Activated T-helper 1 cell treated with Interleukin-2 at 50 U/mL for 16 hours (primary cell): ENCODE measurements at regions not wholly inside any gene's neighbourhood (a gene's known extent, or its start where the extent isn't known, plus 50 kb on each side); places are given as distances from the start of the nearest gene placed in this dataset.
"Not testable (repeated sequence)": the region's sequence is repeated elsewhere in the genome, so short reads cannot be mapped to it uniquely, and the experiment has no call there.

Source experiments
- DNase-seq: peaks from one replicate; pipeline ENCODE4 v3.0.0-alpha.2; 2020; ENCODE audit warnings: low read depth

DNA sequence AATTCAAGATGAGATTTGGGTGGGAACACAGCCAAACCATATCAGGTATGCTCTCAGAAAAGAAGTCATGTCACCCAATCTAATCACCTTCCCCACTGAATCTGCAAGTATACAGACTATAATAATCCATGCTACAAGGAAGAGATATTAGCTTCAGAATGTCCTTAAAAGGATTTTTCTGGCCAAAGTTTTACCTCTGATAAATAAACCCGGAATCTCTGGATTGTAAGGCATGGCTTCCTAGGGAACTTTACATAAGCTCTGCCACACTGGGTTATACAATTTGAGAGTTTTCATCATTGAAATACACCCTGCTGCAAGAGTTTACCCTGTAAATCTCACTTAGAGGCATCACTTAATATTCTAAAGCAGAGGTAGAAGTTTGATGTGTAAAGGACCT, 330.5 kb upstream of the KCNMB2 start:
- no peak for DNase-seq

DNA sequence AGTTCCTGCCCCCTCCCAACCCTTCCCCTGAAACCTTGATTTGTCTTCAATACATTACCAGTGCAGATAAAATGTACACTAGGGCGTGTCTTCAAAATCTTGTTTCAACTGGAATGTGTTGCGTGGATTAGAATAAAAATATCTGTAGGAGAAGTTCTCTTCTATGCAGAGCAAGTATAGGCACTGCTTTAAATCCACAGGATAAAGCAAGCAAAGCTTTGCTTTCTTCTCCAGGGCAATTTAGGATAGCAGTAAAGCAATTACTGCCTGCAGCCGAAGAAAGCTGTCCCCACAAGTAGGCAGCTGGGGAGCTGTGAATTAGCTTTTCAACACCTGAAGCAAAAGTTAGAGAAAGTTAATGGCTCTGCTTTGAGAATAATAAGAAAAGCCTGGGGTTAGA, 329.7 kb upstream of the KCNMB2 start:
- no peak for DNase-seq

DNA sequence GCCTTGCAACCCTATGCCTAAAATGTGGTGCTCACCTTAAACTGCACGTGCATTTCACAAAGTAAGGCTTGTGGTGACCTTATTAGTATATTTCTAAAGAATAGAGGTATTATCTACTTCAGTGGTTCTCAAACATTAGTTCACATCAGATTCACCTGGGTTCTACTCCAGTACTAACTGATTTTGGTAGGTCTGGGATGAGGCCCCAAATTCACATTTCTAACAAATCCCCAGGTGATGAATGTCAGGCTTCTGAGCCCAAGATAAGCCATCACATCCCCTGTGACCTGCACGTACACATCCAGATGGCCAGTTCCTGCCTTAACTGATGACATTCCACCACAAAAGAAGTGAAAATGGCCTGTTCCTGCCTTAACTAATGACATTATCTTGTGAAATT, 329.1 kb upstream of the KCNMB2 start:
- not testable (repeated sequence) for DNase-seq

DNA sequence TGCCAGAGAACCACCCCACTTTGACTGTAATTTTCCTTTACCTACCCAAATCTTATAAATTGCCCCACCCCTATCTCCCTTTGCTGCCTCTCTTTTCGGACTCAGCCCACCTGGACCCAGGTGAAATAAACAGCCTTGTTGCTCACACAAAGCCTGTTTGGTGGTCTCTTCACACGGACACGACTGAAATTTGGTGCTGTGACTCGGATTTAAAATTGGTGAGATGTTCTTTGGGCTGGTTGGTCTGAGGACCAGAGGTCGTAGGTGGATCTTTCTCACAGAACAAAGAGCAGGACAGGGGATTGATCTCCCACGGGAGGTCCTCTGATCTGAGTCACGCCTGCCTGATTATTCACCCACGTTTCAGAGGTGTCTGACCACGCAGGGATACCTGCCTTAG, 328.6 kb upstream of the KCNMB2 start:
- DNase-seq: not testable (repeated sequence)

DNA sequence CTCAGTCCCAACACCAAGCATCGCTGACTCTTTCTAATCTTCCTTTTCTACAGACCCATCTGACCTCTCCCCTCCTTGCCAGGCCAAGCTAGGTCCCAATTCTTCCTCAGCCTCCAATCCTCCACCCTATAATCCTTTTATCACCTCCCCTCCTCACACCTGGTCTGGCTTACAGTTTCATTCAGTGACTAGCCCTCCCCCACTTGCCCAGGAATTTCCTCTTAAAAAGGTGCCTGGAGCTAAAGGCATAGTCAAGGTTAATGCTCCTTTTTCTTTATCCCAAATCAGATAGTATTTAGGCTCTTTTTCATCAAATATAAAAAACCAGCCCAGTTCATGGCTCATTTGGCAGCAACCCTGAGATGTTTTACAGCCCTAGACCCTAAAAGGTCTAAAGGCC, 327.1 kb upstream of the KCNMB2 start:
- not testable (repeated sequence) for DNase-seq

DNA sequence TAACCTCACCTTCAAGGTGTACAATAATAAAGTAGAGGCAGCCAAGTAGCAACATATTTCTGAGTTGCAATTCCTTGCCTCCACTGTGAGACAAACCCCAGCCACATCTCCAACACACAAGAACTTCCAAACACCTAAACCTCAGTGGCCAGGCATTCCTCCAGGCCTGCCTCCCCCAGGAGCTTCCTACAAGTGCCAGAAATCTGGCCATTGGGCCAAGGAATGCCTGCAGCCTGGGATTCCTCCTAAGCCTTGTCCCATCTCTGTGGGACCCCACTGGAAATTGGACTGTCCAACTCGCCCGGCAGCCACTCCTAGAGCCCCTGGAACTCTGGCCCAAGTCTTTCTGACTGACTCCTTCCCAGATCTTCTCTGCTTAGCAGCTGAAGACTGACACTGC, 326.6 kb upstream of the KCNMB2 start:
- DNase-seq: not testable (repeated sequence)

DNA sequence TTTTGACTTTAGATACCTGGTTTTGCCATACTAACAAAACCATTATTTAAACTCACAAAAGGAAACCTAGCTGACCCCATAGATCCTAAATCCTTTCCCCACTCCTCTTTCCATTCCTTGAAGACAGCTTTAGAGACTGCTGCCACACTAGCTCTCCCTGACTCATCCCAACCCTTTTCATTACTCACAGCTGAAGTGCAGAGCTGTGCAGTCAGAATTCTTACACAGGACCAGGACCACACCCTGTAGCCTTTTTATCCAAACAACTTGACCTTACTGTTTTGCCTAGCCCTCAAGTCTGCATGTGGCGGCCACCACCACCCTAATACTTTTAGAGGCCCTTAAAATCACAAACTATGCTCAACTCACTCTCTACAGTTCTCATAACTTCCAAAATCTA, 325.1 kb upstream of the KCNMB2 start:
- not testable (repeated sequence) for DNase-seq

DNA sequence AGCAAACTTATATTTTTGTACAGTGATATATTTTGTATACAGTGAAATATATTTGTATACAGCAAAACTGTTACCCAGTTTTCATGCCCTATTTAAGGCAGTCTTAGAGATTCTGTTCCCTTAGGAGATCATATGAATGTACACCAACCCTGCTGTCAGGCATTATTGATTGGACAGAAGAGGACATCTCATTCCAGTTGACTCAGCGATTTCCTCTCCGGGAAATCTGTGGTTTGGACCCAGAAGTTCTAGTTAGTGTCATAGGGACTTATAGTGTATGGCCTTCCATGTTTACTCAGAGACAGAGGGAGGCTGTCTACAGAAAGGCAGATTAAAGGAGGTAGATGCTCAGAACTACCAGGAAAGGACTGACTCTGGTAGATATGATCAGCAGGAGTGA, 318.8 kb upstream of the KCNMB2 start:
- no peak for DNase-seq

DNA sequence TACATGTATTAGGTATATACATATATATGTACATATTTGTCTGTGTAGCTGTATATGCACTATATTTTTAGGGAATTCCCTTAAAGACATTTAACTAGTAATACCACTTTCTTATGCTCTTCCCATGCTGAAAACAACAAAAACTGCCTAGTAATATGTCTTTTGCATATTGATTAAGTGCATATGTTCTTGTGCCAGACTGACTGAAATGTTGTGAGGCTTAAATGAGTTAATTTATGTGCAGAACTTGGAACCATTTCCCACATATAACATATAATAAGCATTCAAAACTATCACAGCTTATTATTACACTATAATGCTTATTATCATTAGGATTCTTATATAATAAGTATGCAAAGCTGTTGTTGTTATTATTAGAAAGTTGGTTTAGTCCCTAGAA, 318.0 kb upstream of the KCNMB2 start:
- DNase-seq: no peak

DNA sequence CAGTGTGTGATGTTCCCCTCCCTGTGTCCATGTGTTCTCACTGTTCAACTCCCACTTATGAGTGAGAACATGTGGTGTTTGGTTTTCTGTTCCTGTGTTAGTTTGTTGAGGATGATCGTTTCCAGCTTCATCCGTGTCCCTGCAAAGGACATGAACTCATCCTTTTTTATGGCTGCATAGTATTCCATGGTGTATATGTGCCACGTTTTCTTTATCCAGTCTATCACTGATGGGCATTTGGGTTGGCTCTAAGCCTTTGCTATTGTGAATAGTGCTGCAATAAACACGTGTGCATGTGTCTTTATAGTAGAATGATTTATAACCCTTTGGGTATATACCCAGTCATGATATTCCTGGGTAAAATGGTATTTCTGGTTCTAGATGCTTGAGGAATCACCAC, 316.6 kb upstream of the KCNMB2 start:
- not testable (repeated sequence) for DNase-seq

DNA sequence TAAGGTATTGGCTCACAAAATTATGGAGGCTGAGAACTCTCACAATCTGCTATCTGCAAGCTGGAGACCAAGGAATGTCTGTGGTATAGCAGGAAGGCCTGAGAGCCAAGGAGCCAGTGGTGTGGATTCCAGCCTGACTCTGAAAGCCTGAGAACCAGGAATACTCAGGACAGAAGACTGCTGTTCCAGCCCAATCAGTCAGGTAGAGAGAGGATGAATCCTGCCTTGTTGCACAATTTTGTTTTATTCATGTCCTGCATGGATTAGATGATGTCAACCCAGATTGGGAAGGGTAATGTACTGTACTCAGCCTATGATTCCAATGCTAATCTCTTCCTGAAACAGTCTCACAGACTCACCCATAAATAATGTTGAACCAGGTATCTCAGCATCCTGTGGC, 312.4 kb upstream of the KCNMB2 start:
- no peak for DNase-seq

DNA sequence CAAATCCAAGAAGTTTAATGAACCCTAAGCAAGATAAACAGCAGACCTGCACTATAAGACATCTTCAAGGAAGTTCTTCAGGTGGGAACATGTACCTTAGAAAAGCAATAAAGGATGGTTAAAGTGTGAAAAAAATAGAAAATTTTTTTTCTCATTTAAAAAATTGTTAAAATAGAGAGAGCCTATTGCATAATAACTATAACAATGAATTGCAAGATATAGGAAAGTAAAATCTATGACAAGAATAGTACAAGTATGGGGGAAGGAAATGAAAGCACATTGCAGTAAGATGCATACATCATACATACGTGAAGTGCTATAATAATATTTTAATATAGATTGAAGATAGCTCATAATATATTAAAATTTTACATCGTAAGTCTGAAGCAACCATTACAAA, 310.1 kb upstream of the KCNMB2 start:
- DNase-seq: no peak

DNA sequence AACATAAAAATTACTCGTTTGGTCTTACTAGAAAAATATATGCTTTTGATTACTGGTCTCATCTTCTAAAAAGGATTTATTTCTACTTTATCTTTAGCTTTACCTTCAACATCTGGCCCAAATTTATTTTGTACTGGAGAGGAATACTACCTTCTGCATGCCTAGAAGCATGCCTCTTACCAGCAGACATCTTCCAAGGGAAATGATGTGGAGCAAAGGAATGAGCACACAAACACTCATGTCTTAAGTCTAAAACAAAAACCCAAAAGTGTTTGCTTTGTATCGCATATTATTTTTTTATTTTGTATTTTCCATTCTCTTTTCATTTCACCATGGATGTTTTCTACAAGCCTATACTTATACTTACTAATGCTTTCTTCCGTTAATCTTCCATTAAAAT, 304.6 kb upstream of the KCNMB2 start:
- DNase-seq: no peak

DNA sequence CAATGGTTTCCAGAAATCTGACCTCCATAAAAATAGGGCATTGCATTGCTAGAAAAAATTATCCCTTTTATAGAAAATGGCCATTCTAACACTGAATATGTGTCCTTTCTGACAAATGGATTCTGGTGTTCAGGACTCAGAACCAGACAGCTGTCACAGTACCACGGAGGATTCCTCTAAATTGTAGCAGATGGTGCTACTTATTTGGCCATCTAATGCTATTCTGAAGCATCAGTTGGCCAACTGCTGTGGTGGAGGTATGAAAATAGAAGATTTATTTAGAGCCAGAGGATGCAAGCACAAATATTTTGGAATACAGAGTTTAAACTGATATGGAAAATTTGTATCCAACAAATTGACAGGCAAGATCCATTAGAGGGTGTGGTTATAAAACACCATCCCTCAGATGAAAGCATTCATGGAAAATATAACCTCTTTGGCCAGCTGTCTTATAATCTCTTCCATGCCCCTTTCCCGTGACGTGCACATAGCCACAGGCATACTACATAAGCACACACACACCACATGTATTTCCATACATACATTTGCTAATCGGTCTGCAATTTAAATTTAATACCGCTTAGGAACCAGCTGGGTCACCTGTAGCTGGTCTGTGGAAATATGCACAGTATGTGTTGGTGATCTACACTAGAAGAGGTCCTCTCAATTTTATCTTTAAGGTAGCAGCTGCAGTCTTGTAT, 302.7 kb upstream of the KCNMB2 start:
- DNase-seq: no peak

DNA sequence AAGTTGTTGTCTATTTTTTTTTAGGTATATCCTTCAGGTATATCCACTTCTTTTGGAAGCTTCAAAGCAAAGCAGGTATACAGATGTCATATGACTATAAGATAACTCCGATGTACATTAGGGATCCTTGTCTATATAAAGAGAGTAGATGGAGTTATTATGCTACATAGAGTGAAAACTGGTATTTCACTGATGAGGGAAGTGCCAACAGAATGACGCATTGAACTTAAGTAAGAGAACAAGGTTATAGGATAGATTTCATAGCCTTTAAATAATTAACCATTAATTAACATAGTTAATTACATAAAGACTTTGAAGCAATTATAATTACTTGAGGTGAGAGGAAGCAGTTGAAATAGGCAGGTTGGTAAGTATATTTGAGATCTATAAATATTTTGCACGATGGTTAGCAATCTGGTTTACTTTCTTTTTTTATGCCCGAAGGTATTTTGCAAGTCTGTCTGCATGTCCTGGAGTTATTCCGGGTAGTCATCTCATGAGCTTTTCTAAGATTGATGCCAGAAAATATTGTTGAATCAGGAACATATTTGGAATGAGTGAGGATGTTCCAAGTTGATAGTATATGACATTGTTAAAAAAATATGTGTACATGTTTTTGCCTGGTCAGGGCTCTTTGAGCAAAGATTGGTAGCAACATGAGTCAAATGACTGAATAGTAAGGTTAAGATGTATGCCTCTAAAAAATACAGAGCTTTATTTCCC, 299.5 kb upstream of the KCNMB2 start:
- no peak for DNase-seq

DNA sequence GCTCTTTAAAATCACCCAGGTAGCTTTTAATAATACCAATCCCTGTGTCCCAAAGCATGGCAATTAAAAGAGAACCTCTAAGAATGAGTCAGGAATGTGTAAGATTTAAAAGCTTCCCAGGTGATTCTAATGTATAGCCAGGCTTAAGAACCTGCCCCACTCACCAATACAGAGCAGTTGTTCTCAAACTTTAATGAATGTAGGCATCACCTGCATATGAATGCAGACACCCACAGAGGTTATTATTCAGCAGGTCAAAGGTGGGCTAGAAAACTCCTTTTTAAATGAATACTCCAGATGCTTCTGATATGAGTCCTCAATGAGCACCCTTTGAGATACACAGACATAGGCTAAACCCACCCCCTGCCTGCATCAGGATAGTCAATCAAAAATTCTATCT, 298.1 kb upstream of the KCNMB2 start:
- DNase-seq: no peak

DNA sequence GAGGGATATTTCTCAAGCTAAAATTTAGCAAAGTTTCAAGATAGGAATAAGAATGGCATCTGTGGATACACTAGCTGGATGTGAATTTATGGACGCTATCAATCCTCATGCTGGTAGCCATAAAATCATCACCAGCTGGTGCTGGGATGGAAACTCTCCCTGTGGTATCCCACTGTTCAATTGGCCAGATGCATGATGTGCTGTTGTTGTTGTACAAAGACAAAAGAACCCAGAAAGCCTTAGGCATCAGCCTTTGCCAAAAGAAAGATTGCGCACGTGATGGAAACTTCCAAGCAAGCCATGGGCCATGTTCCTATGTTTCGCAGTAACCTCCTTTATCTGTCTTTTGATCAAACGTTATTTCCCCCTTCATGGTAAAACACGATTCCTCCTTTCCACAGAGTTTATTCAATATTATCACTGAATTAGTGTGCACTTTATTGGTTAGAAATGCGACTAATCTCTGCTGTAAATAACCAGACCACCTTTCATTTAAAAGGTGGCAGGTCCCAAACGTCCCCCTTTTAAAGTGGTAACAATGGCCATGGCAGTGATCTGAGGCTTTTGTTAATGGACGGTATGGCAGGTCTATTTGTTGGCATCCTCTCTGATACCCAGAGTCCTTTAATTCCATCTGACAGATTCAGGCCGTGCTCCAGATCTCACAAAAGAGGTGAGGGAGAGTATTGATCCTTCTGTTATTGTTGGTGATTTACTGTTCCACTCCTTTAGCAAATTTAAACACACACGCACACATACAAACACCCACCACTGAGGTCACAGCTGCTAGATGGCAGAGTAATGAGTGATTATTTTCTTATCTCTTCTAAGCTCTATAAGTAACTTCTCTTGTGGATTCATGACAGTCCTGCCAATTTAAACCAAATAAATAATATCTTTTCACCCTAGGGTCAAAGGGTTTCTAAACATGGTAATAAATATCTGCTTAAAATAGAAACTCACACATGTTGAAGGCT, 291.2 kb upstream of the KCNMB2 start:
- DNase-seq: no peak

DNA sequence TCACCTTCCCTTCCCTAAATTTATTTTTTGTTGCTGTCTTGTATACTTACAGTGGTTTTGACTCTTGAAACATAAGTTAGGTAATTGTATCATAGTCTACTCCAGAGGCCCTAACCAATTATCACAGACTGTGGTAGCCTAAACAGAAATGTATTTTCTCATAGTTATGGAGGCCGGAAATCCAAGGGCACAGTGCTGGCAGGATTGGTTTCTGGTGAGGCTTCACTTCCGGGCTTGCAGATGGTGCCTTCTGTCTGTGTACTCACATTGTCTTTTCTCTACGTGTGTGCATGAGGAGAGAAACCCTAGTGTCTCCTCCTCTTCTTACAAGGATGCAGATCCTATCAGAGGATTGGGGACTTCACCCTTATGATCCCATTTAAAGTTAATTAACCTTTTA, 290.2 kb upstream of the KCNMB2 start:
- no peak for DNase-seq

DNA sequence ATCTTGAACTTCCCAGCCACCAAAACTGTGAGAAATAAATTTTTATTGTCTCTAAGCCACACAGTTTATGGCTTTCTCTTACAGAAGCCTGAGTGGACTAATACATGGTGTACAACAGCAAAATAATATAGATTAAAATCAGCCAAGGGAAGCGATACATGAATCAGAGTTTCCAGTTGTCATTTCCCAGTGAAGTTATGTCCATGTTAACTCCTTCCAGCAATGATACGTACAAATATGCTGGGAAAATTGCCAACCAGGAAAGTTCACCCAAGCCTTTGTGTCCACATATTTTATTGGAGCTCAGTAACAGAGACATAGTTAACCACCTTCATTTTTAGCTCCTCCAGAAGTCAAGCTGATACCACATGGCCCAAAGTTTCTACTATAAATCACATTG, 280.9 kb upstream of the KCNMB2 start:
- DNase-seq: no peak

DNA sequence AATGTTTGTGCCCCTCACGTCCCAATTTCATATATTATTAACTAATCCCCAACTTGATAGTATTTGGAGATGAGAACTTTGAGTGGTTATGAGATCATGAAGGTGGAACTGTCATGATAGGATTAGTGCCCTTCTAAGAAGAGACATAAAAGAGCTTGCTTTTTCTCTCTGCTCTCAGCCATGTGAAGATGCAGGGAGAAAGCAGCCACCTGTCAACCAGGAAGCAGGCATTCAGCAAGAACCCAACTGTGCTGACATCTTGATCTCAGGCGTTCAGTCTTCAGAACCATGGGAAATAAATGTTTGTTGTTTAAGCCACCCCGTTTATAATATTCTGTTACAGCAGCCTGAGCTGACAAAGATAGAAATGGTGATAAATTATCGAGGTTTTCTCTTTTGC, 278.7 kb upstream of the KCNMB2 start:
- no peak for DNase-seq

DNA sequence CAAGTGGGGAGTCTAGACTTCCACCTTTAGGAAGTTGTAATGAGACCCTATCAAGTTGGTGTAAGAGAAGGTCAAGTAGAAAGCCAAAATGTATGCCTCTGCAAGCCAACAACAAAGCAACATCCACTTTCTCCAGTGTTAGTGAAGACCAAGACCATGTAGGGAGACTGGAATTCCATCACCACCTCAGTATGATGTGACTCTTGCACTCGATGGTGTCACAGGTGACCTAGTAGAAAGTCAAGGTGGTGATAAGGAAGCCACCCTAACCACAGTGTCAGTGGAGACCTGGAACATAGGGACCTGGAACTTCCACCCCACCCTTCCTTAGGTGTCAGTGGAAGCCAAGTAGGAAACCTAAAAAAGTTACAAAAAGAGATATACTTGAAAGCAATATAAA, 278.1 kb upstream of the KCNMB2 start:
- no peak for DNase-seq

DNA sequence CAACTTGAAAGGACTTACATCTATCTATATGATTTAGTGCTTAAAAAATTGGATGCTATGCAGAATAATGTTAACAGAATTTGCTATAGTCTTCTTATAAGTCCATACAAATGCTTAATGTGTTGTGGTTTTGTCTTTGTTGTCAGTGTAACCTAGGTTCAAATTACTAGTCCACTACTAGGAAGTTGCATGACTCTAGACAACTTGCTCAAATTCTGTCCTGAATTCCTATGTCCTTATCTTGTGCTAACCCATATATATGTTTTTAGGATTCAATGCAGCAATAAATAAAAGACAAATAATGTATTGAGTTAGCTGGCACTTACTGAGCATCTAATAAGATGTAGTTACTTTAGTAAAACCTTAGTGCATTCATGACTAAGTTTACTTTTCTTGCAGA, 276.5 kb upstream of the KCNMB2 start:
- DNase-seq: no peak
